ENCODE measurements at regions not wholly inside any gene's neighbourhood (a gene's known extent, or its start where the extent isn't known, plus 50 kb on each side); places are given as distances from the start of the nearest gene placed in this dataset.
A peak's percentile ranks its signal among the peaks of the same experiment; 100 is the strongest.
"Not testable (repeated sequence)": the region's sequence is repeated elsewhere in the genome, so short reads cannot be mapped to it uniquely, and the experiment has no call there.

DNA sequence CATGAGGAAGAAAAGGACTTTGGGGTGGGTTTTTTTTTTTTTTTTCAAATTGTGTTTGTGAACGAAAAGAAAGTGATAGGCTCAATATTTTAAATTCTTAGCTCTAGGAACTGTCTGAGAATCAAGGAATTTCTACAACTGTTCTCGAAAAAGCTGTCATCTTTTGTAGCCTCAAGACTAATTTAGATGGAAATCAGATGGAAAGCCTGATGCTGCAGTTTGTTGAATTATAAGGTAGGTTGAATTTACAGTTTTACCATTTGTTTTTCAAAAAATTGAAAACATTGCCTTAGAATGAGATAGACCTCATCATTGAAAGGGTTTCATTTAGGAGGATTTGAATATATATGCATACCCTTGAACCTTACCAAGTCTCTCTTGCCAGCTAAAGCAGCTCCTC lies 109.3 kb upstream of the TRHDE start:
- no peak for DNase-seq

DNA sequence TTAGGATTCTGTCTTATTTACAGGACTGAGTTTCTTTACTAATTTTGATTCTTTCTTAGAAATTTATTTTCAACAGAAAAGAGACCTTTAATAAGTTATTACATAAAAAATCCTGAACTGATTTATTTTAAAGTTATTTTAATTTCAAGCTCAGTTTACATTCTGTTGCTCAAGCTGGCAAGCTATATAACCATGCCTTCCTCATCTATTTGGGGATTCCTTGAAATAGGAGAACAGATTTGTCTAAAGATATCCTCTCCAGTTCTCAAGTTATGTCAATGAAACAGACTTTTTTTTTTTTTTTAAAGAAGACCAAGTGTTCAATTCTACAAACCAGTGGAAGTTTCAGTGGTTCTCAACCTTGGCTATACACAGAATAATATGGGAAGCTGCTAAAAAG lies 103.3 kb upstream of the TRHDE start:
- DNase-seq: no peak

DNA sequence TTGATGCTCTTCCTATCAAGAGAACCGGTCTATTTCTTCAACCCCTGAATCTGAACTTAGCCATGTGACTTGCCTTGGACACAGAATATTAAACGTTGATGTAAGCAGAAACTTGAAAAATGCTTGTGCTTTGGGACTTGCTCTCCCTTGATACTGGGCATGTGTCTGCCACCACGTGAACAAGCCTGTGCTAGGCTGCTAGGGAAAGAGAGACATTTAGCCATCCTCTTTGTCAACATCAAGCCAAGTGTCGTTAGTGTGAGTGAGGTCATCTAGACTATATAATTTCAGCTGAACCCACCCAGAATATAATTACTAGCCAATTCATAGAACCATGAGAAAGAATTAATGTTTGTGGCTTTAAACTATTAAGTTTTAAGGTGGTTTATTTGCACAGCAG lies 98.2 kb upstream of the TRHDE start:
- DNase-seq: no peak

DNA sequence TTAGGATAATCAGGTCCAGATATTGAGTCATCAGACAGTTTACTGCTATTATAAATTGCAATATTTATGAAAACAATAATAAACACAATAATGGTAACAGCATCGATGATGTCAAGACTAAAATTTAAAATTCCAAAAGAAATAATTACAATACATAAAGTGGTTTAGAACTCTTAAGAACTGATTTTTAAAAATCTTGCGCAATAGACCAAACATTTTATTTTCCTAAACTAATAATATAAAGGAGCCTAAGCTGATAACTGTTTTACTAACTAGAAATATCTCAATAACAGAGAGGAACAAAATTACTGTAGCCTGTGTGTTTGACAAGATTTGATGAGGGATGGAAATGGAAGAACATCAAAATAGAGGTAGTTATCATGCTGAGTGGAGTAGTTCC lies 93.9 kb upstream of the TRHDE start:
- DNase-seq: no peak

DNA sequence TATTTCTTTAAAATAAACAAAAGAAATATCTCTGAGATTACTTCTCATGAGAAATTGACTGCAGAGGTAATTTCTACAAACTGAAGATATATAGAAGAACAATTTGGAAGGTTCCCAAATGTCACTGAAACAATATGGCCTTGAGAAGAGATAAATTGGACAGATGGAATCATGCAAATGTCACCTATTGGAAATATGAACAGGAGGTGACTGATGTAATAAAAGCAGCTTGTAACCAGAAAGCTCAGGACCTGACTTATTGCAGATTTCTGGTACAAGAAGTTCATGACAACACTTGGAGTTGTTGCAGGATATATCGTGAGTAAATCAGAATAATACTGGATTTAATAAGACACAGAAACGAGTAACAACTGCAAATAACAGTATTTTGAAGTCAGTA lies 93.3 kb upstream of the TRHDE start:
- no peak for DNase-seq

DNA sequence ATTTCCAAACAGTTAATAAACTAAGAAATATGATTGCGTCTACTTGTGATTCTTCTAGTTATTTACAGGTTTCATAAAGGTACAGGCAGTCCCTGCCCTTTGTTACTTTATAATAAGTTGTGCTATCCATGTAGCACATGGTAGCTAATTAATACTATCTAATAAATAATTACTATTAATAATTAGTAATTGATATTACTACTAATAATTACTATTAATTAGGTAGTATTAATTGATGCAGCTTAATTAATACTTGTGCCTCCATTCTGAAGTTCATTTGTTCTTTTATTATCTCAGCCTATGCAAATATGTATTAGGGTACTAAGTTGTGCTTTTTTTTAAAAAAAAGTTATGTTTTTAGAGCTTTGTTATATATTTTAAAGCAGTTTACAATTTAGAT lies 92.3 kb upstream of the TRHDE start:
- DNase-seq: no peak

DNA sequence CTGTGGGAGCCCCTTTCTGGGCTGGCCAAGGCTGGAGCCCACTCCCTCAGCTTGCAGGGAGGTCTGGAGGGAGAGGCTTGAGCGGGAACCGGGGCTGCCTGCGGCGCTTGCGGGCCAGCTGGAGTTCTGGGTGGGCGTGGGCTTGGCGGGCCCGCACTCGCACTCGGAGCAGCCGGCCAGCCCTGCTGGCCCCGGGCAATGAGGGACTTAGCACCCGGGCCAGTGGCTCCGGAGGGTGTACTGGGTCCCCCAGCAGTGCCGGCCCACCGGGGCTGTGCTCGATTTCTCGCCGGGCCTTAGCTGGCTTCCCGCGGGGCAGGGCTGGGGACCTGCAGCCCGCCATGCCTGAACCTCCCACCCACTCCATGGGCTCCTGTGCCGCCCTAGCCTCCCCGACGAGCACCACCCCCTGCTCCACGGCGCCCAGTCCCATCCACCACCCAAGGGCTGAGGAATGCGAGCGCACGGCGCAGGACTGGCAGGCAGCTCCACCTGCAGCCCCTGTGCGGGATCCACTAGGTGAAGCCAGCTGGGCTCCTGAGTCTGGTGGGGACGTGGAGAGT lies 87.1 kb upstream of the TRHDE start:
- not testable (repeated sequence) for DNase-seq

DNA sequence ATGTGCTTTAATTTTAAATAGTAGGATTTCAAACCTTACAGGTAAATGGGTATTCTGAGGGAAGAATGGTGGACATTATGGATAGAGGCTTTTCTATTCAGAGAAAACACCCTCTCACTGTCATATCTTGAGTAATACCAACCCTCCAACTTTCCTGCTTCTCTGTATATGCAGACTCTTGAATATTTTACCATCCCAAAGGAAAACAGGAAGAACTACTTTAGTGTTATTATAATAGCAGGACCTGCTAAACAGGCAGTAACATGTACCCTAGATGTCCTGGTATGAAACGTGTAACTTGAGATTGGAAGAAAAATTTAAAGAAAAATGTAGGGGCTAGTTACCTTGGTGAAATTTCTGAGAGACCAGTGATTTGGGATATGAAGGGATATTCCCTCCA lies 82.9 kb upstream of the TRHDE start:
- no peak for DNase-seq

DNA sequence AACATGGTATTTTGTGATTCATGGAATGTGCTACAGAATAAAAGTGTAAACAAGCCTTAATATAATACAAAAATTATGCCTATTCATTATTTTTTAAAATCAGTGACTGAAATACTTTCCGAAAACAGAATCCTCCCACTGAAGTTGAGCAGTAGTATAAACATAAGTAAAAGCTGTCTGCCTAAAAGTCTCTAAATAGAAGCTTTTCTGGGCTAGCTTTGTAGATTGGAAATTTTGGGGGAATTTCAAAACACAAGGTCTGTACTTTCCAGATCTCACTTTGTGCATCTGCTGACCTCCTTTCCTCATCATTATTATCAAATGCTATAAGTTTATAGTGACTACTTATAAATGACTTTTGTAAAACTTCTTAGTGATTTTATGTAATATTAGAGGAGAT lies 80.4 kb upstream of the TRHDE start:
- DNase-seq: no peak

DNA sequence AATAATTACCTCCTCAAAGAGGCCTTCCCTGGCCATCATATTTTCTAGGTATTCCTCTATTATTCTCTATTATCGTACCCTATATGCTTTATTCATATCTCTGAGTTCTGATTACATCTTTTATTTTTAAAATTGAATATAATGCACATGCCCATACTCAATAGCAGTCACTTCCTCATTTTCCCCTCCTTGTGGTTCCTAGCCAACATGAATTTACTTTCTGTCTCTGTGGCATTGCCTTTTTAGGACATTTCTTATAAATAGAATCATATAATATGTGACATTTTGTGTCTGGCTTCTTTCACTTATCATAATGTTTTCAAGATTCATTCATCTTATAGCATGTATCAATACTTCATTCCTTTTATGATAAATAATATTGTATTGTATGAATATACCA lies 74.4 kb upstream of the TRHDE start:
- no peak for DNase-seq

DNA sequence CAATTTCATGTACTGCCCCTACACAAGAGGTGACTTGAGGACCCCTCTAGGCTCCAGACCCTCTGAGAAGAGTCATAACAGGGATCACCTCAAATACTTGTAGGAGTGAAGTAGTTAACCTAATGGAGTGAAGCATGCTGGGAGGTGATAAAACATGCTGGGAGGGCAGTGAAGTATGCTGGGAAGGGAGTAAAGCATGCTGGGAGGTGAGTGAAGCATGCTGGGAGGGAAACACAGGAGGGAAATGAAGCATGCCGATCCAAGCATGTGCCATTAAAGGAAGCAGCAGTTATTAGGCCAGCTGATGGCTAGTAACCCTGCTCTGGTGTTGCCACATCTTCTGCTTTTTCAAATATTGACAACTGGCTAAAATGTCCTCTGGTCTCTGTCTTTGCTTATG lies 70.7 kb upstream of the TRHDE start:
- DNase-seq: no peak

DNA sequence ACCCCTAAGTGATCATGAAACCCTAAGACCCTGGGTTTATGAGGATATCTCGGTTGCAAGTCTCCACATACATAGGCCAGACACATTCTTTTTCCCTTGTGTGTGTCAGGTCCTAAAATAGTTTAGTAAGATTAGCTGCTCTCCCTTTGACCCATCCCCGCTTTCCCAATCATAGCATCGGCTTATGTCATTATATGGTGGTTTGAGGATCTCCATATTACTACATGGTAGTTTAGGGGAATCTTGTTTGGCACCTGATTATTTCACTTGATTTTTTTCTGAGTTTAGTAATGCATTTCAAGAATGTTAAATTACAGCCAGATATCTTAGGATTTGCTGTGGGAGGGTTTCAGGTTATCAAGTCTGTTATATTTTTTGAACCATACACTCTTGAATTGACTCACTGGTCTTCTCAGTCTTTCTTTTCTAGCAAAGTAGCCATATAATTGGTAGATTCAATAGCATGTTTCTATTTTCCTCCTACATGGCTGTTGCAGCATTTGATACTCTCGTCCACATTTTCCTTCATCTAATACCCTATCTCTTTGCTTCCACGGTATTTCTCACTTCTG lies 68.3 kb upstream of the TRHDE start:
- DNase-seq: no peak

DNA sequence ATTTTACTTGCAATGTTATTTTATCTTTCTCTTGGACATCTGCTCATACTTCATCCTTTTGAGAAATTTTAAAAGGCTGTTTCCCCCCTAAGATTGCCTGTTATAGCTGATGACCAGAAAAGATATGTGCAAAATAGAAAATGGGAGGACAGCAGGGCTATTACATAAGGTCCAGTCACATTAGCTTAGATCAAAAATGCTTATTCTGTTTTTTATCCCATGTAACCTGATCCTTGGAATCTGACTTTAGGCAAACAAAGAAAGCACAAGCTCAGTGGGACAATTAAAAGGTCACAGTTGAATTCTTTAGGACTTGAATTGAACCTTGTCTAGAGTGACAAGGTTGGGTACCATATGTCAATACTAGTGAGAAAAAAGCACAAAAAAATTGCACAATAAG lies 65.1 kb upstream of the TRHDE start:
- DNase-seq: peak; percentile 61

DNA sequence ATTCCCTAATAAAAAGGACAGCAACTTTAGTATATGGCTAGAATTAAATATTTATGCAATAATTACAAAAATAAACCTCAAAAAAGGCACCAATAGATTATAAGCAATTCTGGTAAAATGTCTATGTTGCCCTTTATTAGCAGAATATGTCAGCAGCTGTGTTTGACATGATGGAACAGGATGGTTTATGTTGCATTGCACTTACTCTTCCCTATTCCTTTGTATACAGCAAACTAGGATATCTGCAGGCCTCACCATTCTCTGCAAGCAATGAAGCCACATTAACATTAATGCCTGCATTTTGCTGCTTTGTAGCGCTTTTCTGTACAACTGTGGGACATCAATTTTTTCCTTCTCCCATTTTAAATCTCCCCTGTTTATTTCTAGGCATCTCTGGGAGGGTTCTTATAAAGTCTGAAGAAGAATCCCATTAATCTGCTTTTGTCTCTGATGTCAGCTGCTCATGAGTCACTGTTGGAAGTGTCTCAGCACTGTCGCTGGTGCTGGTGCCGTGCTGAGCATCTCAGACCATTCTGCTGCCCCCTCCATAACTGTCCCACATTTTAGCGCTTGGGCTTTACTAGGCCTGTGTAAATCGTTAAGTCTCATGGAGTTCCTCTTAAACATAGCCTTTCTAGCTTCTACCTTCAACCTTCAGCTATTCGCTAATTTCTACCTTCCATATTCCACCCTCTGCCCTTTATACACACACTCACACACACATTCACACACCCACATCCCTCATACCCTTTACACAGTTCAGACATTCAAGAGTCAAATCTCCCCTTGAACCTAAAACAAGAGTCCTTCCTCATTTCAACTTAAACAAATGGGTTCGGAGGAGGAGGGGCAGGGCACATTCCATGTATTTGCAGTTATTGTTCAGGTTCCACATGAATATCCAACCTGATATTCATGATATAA lies 64.4 kb upstream of the TRHDE start:
- peak; percentile 26 for DNase-seq

DNA sequence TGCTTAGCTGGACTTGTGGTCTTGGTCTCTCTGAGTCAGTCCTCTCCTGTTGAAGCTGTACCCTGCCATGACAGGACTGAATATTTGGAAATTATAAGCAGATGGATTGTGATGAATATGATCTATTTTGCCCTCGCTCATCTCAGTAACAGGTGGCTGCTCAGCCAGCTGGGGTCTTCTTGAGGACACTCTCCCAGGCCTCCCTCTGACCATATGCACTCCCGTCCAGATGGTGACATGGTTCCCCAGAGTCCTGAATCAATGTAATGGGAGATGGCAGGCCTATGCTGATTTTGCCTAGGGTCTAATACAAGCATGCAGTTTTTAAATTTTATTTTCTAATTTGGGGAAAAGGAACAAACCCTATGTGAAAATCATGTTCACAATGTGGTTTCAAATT lies 63.1 kb upstream of the TRHDE start:
- DNase-seq: peak; percentile 84

DNA sequence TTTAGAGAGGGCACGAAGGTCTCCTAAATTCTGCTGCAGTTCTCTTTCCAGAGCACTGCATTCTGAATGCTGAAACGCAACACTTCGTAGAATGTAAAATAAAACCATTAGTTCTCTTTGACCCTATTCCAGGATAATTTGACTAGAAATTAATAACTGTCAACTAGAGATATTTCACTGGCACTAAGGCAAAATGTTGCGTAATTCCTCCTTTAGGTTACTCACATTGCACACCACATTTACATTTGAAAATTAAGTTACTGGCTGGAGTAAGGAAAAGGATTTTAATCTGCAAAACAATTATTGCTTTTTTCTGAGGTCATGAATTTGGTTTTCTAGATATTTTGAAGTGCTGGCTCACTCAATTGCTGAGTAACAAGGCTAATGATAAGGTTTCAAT lies 58.0 kb upstream of the TRHDE start:
- DNase-seq: no peak

DNA sequence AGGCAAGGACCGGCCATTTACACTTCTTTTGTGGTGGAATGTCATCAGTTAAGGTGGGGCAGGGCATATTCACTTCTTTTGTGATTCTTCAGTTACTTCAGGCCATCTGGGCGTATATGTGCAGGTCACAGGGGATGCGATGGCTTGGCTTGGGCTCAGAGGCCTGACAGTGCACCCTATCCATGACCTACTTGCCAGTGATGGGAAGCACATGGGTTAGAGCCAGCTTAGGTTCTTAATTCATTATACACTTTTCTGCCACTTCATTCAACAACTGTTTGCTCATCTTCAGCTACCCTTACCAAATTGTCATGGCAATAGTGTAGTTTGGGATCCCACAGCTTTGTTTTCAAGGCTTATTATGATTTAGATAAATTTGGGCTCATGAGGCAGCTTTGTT lies 56.9 kb upstream of the TRHDE start:
- DNase-seq: not testable (repeated sequence)

DNA sequence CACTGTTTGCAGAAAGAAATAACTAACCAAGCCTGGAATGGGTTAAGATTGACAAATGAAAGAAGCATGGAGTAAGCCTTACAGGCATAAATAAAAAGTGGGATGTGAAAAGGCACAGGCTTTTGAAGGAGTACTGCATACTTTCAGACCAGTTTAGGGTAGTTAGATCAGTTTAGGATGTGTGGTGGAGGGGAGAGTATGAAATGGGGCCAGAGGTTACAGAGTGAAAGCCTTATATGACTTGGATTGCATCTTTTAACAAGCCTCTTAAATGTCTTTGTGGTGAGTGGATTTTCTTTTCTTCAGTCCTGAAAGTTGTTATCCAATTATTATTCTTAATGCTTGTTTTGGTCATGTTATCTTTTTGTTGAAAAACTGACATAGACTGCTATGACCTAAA lies 52.2 kb upstream of the TRHDE start:
- DNase-seq: no peak
